HCT116 (cell line): ENCODE measurements at regions not wholly inside any gene's neighbourhood (a gene's known extent, or its start where the extent isn't known, plus 50 kb on each side); places are given as distances from the start of the nearest gene placed in this dataset.

Source experiments
- ATAC-seq: fragments of 200-7000 bp; cut with Tn5 transposase; 2 replicates; pipeline ENCODE4 v1.9.1; 2020; ENCODE audit warnings: mild to moderate bottlenecking, moderate library complexity
- BruUV-seq: library from RNA; stranded (reverse); fragments of 400-500 nt; replicated peaks from 2 replicates; lab custom pipeline; 2021; lab: Mats Ljungman, UMichigan
- CTCF ChIA-PET: fragments of 300-600 bp; sonication (Branson Sonifier 250); formaldehyde crosslinking; loops from one replicate; lab custom pipeline; 2021; ENCODE audit warnings: antibody characterized with exemption; lab: Charles Lee
- POLR2A ChIA-PET: fragments of 300-600, 350-600 bp; sonication (Branson Sonifier 250); formaldehyde crosslinking; loops from one replicate; lab custom pipeline; 2021; ENCODE audit warnings: antibody characterized with exemption; lab: Charles Lee
- RAD21 ChIA-PET, 2 experiments: fragments of 300-600 bp; sonication (Branson Sonifier 250); formaldehyde crosslinking; loops; one replicate each; lab custom pipeline; 2023; ENCODE audit warnings: low total read pairs in 2 of 2; ENCODE audit not compliant: uncharacterized antibody in 2 of 2, unreplicated experiment in 2 of 2, low non-redundant PET in 1 of 2; lab: Charles Lee
- DNase-seq: peaks from one replicate; pipeline ENCODE4 v3.0.0-alpha.2; 2010; ENCODE audit warnings: low read depth, low spot score
- H2AFZ ChIP-seq: fragments of 200-600 bp; shearing (Covaris generic), sonication (generic); 2 replicates; pipeline ENCODE4 v1.6.1; 2017; ENCODE audit warnings: low read depth, mixed run types, mixed read lengths, antibody characterized with exemption, low read length; ENCODE audit not compliant: poor library complexity, severe bottlenecking
- H3K27ac ChIP-seq: 2 replicates; pipeline ENCODE4 v1.5.1; 2012; ENCODE audit warnings: low read depth, low read length
- H3K27me3 ChIP-seq: fragments of 200-600 bp; sonication (generic); 2 replicates; pipeline ENCODE4 v1.6.1; 2016; ENCODE audit warnings: mixed run types, low read length, mixed read lengths; ENCODE audit not compliant: insufficient read depth
- H3K36me3 ChIP-seq, 2 experiments: fragments of 200-500 bp in 1 of 2; fragments of 200-600 bp in 1 of 2; sonication (Bioruptor generic) in 1 of 2; sonication (generic) in 1 of 2; 2 replicates each; pipeline versions ENCODE4 v1.5.1 to v1.6.1; 2014 to 2016; ENCODE audit warnings: low read length in 2 of 2, inconsistent platforms in 1 of 2, mixed read lengths in 1 of 2, mixed run types in 1 of 2; ENCODE audit not compliant: insufficient read depth in 2 of 2, control insufficient read depth in 1 of 2
- H3K4me1 ChIP-seq, 2 experiments: fragments of 200-600 bp in 1 of 2; sonication (generic) in 1 of 2; 2 replicates each; pipeline versions ENCODE4 v1.5.1 to v1.6.1; 2012 to 2017; ENCODE audit warnings: low read length in 2 of 2, inconsistent platforms in 1 of 2, mild to moderate bottlenecking in 1 of 2, mixed read lengths in 1 of 2, mixed run types in 1 of 2, moderate library complexity in 1 of 2; ENCODE audit not compliant: insufficient read depth in 2 of 2, control insufficient read depth in 1 of 2
- H3K4me2 ChIP-seq: fragments of 200-600 bp; sonication (generic); 2 replicates; pipeline ENCODE4 v1.6.1; 2017; ENCODE audit warnings: mixed run types, low read length, mixed read lengths
- H3K4me3 ChIP-seq, 2 experiments: fragments of 200-600 bp in 1 of 2; sonication (generic) in 1 of 2; replicated peaks in 1 of 2; 2 replicates each; pipeline ENCODE4 v1.5.1; 2011 to 2016; ENCODE audit warnings: low read length in 2 of 2, control low read depth in 1 of 2, low read depth in 1 of 2, mild to moderate bottlenecking in 1 of 2, mixed read lengths in 1 of 2, mixed run types in 1 of 2
- H3K79me2 ChIP-seq: fragments of 200-600 bp; sonication (generic); 2 replicates; pipeline ENCODE4 v1.6.1; 2017; ENCODE audit warnings: mild to moderate bottlenecking, mixed run types, low read length, moderate library complexity, mixed read lengths; ENCODE audit not compliant: insufficient read depth
- H3K9ac ChIP-seq: fragments of 200-600 bp; sonication (generic); 2 replicates; pipeline ENCODE4 v1.6.1; 2016; ENCODE audit warnings: low read length, mixed read lengths
- H3K9me2 ChIP-seq: fragments of 200-600 bp; sonication (generic), shearing (Covaris generic); 2 replicates; pipeline ENCODE4 v1.6.1; 2017; ENCODE audit warnings: mixed run types, mild to moderate bottlenecking, moderate library complexity; ENCODE audit not compliant: insufficient read depth
- H3K9me3 ChIP-seq, 2 experiments: fragments of 200-500 bp in 1 of 2; fragments of 200-600 bp in 1 of 2; sonication (Bioruptor generic) in 1 of 2; sonication (generic) in 1 of 2; 2 replicates each; pipeline ENCODE4 v1.6.1; 2014 to 2017; ENCODE audit warnings: low read length in 2 of 2, mixed read lengths in 2 of 2, inconsistent platforms in 1 of 2, low read depth in 1 of 2, mild to moderate bottlenecking in 1 of 2, mixed run types in 1 of 2, moderate library complexity in 1 of 2; ENCODE audit not compliant: control insufficient read depth in 1 of 2, insufficient read depth in 1 of 2
- H4K20me1 ChIP-seq: fragments of 200-600 bp; sonication (generic), shearing (Covaris generic); 2 replicates; pipeline ENCODE4 v1.6.1; 2017; ENCODE audit warnings: mixed run types, mild to moderate bottlenecking, moderate library complexity; ENCODE audit not compliant: insufficient read depth
- EZH2phosphoT487 ChIP-seq: fragments of 200-600 bp; IDR thresholded peaks from 2 replicates; pipeline ENCODE4 v1.6.1; 2018; ENCODE audit warnings: antibody characterized with exemption, borderline replicate concordance
- JUND ChIP-seq: IDR thresholded peaks from 2 replicates; pipeline ENCODE4 v1.6.1; 2012
- POLR2A ChIP-seq: IDR thresholded peaks from 2 replicates; pipeline ENCODE4 v1.7.0; 2011; ENCODE audit warnings: borderline replicate concordance; ENCODE audit not compliant: insufficient read depth, insufficient read length; ENCODE audit errors: extremely low read depth
- SIN3A ChIP-seq: IDR thresholded peaks from 2 replicates; pipeline ENCODE4 v1.6.1; 2012; ENCODE audit warnings: low read depth
- SRF ChIP-seq: IDR thresholded peaks from 2 replicates; pipeline ENCODE4 v1.6.1; 2012; ENCODE audit warnings: low read depth
- ZFX ChIP-seq: fragments of 450-650 bp; IDR thresholded peaks from 2 replicates; pipeline ENCODE4 v1.6.1; 2017
- intact Hi-C: fragments of 100-400 bp; cut with micrococcal nuclease; formaldehyde crosslinking; loops from 2 replicates; pipeline ENCODE4 v1.10.0; 2022

- no peak for ATAC-seq
- Histone ChIP-seq H3K9me2 (no peaks in the 10 kb centered on the region), H3K4me3 (no peak overlapping the region), H3K27me3 (no peaks in the 10 kb centered on the region), H3K4me1 (no peaks in the 10 kb centered on the region), H4K20me1 (no peaks in the 10 kb centered on the region), H3K4me2 (no peak overlapping the region), H3K79me2 (no peaks in the 10 kb centered on the region), H3K9ac (no peak overlapping the region), H3K9me3 (no peaks in the 10 kb centered on the region), H3K36me3 (no peaks in the 10 kb centered on the region), H2AFZ (no peak overlapping the region), H3K27ac (no peak overlapping the region)
- RAD21 ChIA-PET: no interaction called here
- intact Hi-C loops: loop anchor here (2.0 kb wide), 1 partner anchor 21 kb away; no protein-coding TSS in a partner anchor
- CTCF ChIA-PET: no interaction called here
- POLR2A ChIA-PET: no interaction called here
- DNase-seq: no peak
- no TSS peak for BruUV-seq
- TF ChIP-seq JUND (no peak), ZFX (no peak), POLR2A (no peak)
Measured at GRCh38 chr9:38284039-38284575, 108.4 kb upstream of the ALDH1B1 start.

- CTCF ChIA-PET: no interaction called here
- RAD21 ChIA-PET: no interaction called here
- intact Hi-C loops: no loop called here
Measured at GRCh38 chr9:38282756-38283155, 109.7 kb upstream of the ALDH1B1 start.

More at GRCh38 chr9:38282756-38283155, 109.7 kb upstream of the ALDH1B1 start:
- Histone ChIP-seq H3K4me1 (peaks cover 0 to 1% of the 10 kb centered on the region in 2 experiments; a peak in 1 of 4 replicates), H3K9me2 (no peaks in the 10 kb centered on the region), H3K9me3 (no peaks in the 10 kb centered on the region), H3K4me2 (no peak overlapping the region), H3K27ac (no peak overlapping the region), H3K27me3 (no peaks in the 10 kb centered on the region), H3K9ac (no peak overlapping the region), H4K20me1 (no peaks in the 10 kb centered on the region), H2AFZ (no peak overlapping the region), H3K4me3 (no peak overlapping the region), H3K36me3 (no peaks in the 10 kb centered on the region), H3K79me2 (no peaks in the 10 kb centered on the region)
- DNase-seq (no peak), ATAC-seq (no peak)
- BruUV-seq: no TSS peak
- no peak for TF ChIP-seq ZFX
- TF ChIP-seq EZH2phosphoT487: no peak
- no peak for TF ChIP-seq SIN3A
- TF ChIP-seq SRF: no peak
- POLR2A ChIA-PET: no interaction called here
